AG04449 (cell line): ENCODE measurements at regions not wholly inside any gene's neighbourhood (a gene's known extent, or its start where the extent isn't known, plus 50 kb on each side); places are given as distances from the start of the nearest gene placed in this dataset.

ENCODE experiments used
- CTCF ChIA-PET: fragments of 350-600 bp; formaldehyde crosslinking; extraction: SDS; loops from one replicate; lab custom pipeline; 2021; ENCODE audit warnings: antibody characterized with exemption; lab: Yijun Ruan, JAX
- POLR2A ChIA-PET: fragments of 400-600, 350-600 bp; formaldehyde crosslinking; extraction: SDS; loops from one replicate; lab custom pipeline; 2020; ENCODE audit warnings: antibody characterized with exemption, inconsistent platforms; lab: Yijun Ruan, JAX
- DNase-seq: peaks from one replicate; pipeline ENCODE4 v3.0.0-alpha.2; 2010; ENCODE audit warnings: low read depth, low spot score
- H3K4me3 ChIP-seq: 2 replicates; pipeline ENCODE4 v1.5.1; 2011; ENCODE audit warnings: low read depth, mild to moderate bottlenecking, control low read depth, low read length
- TF ChIP-seq, protein P1 (sequence below): IDR thresholded peaks from one replicate; pipeline ENCODE4 v1.5.1; 2011; ENCODE audit warnings: mild to moderate bottlenecking, moderate library complexity, low read length, control low read depth, inconsistent platforms; ENCODE audit not compliant: insufficient read depth; ENCODE audit errors: missing control alignments

DNA sequence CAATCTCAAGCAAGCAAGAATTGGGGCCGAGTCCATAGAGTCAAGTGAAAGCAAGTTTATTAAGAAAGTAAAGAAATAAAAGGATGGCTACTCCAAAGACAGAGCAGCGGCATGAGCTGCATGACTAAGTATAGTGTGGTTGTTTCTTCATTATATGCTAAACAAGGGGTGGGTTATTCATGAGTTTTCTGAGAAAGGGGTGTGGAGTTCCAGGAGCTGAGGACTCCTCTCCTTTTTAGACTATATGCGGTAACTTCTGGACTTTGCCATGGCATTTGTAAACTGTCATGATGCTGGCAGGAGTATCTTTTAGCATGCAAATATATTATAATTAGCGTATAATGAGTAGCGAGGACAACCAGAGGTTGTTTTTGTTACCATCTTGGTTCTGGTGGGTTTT, 819.9 kb downstream of the KCNJ2 start:
- no peak for DNase-seq
- ChIA-PET CTCF (no interaction called here), POLR2A (no interaction called here)
- TF ChIP-seq, protein P1, sequence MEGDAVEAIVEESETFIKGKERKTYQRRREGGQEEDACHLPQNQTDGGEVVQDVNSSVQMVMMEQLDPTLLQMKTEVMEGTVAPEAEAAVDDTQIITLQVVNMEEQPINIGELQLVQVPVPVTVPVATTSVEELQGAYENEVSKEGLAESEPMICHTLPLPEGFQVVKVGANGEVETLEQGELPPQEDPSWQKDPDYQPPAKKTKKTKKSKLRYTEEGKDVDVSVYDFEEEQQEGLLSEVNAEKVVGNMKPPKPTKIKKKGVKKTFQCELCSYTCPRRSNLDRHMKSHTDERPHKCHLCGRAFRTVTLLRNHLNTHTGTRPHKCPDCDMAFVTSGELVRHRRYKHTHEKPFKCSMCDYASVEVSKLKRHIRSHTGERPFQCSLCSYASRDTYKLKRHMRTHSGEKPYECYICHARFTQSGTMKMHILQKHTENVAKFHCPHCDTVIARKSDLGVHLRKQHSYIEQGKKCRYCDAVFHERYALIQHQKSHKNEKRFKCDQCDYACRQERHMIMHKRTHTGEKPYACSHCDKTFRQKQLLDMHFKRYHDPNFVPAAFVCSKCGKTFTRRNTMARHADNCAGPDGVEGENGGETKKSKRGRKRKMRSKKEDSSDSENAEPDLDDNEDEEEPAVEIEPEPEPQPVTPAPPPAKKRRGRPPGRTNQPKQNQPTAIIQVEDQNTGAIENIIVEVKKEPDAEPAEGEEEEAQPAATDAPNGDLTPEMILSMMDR: no peak
- H3K4me3 ChIP-seq: no peak overlapping the region

DNA sequence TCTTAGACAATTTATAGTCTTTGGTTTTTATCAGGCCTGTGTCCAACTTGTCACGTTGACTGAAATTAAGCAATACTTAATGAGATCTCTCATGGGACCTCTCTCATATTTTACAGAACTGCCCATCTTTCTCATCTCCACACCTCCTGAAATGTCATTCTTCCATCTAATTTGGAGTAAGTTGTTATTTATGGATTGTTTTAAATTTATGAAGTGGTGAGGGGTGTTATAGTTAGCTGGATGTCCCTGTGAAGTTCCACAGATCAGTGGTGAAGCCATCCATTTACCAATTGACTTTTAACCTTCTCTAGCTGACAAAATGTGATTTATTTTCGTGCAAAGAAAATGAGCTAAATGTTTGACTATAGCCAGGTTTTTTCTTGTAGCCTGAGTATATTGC, 824.9 kb downstream of the KCNJ2 start:
- POLR2A ChIA-PET: no interaction called here
- no peak for DNase-seq
- TF ChIP-seq, protein P1: no peak

DNA sequence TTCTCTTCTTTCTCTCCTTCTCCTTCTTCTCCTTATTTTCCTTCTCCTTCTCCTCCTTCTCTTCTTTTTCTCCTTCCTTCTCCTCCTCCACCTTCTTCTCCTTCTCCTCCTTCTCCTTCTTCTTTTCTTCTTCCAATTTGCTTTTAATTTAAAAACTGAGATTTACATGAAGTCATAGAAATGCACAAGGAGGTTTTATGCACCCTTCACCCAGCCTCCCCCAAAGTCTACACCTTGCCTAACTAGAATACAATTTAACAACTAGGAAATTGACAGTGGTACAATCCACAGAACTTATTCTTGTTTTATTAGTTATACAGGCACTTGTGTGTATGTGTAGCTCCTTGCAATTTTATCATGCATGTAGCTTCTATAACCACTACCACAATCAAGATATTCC, 826.7 kb downstream of the KCNJ2 start:
- POLR2A ChIA-PET: no interaction called here
- TF ChIP-seq, protein P1: no peak
- CTCF ChIA-PET: no interaction called here

More for the DNA sequence above, 824.9 kb downstream of the KCNJ2 start:
- CTCF ChIA-PET: no interaction called here
- H3K4me3 ChIP-seq: no peak overlapping the region

DNA sequence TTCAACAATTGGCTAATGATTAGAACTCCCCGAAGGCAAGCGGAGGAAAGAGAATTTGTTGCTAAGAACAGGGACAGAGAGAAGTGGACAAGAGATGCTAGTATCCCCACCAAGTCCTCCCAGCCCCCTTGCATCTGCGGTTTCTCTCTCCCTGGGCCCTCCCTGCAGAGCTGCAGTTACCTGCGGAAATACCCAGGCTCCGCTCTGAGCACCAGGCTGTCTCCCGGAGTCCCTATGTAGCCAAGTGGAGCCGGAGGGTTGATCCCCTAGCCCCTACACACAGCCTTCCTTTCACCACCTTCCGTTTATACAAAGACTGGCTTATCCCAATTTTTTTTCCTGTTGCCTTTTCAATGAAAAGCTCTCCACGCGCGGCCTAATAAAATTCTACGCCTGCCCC, 834.4 kb downstream of the KCNJ2 start:
- TF ChIP-seq, protein P1: no peak
- POLR2A ChIA-PET: no interaction called here
- no peak for DNase-seq
- H3K4me3 ChIP-seq: no peak overlapping the region
- CTCF ChIA-PET: no interaction called here

More for the DNA sequence above, 826.7 kb downstream of the KCNJ2 start:
- no peak for DNase-seq
- no peak overlapping the region for H3K4me3 ChIP-seq

DNA sequence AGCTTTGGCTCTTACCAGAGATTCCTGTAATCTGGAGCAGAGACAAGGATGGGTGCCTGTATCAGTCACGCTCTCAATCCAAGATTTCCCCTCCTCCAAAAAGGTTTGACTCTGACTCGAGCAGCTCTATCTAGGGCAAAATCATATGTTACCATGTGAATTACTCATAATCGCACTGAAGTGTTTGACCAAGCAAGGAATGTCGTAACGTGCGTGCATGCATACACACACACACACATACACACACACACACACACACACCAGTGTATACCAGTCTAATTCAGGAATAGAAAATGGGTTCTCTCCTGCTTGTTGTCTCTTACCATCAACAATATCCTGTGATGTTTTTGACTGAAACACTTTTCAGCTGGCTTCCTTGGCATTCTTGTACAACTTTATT, 835.1 kb downstream of the KCNJ2 start:
- ChIA-PET CTCF (no interaction called here), POLR2A (no interaction called here)
- no peak overlapping the region for H3K4me3 ChIP-seq
- TF ChIP-seq, protein P1: no peak
- no peak for DNase-seq

DNA sequence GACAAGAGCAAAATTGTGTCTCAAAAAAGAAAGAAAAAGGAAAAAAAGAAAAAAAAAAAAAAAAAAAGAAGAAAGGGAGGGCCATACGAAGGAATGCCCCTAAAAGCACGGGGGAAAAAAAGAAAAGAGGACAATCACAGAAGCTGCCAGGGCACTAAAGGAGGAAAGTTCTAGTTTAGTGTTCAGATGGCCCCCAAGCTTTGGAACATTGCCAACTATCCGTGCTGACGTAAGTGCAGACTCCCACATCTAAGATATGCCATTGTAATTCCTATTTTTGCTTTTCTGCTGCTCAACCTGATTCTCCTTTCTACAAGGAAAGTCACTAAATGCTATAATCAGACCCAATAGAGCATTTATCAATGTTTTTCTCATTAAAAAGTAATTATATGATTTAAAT, 842.1 kb downstream of the KCNJ2 start:
- ChIA-PET POLR2A (no interaction called here), CTCF (no interaction called here)
- DNase-seq: no peak

More for the DNA sequence above, 842.1 kb downstream of the KCNJ2 start:
- no peak overlapping the region for H3K4me3 ChIP-seq
- TF ChIP-seq, protein P1: no peak
